RPMI8226 (cell line): ENCODE measurements at regions not wholly inside any gene's neighbourhood (a gene's known extent, or its start where the extent isn't known, plus 50 kb on each side); places are given as distances from the start of the nearest gene placed in this dataset.
A peak's percentile ranks its signal among the peaks of the same experiment; 100 is the strongest.
"Not testable (repeated sequence)": the region's sequence is repeated elsewhere in the genome, so short reads cannot be mapped to it uniquely, and the experiment has no call there.

ENCODE experiments used
- DNase-seq: peaks from one replicate; pipeline ENCODE4 v3.0.0-alpha.2; 2015

DNA sequence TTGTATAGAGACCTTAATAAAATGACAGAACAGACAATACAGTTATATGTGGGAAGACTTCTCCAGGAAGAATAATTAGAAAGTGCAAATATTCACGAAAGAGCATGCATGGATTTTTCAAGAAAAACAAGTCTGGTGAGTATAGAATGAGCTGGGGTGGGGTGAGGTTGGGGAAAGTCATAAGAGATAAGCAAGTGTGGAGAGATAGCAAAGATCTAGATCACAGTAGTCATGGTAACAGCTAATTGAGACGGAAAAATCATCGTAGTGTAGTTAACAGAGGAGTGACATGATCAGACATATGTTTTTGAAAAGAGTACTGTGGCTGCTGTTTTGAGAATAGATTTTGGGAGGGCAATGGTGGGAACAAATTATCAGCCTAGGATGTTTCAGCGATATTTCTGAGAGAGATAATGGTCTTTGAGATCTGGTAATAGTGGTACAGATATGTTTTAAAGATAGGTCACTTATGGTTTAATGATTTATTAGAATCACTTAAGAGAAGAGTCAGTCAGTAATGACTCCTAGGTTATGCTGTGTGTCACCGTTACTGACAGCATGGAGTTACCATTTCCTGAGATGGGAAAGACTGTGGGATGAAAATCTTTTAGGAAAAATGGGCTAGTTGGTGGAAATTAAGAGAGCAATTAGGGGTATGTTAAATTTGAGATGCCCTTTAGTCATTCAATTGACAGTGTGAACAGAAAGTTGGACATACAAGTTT is 248.5 kb upstream of the SLC8A1 start:
- DNase-seq, result no peak

DNA sequence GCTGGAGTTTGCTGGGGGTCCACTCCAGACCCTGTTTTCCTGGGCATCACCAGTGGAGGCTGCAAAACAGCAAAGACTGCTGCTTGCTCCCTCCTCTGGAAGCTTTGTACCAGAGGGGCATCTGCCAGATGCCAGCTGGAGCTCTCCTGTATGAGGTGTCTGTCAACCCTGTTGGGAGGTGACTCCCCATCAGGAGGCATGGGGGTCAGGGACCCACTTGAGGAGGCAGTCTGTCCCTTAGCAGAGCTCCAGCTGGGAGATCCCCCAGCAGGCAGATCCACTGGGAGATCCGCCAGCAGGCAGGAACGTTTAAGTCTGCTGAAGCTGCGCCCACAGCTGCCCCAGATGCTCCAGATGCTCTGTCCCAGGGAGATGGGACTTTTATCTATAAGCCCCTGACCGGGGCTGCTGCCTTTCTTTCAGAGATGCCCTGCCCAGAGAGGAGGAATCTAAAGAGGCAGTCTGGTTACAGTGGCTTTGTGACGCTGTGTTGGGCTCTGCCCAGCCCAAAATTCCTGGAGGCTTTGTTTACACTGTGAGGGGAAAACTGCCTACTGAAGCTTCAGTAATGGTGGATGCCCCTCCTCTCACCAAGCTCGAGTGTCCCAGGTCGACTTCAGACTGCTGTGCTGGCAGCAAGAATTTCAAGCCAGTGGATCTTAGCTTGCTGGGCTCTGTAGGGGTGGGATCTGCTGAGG is 260.5 kb upstream of the SLC8A1 start:
- not testable (repeated sequence) for DNase-seq

DNA sequence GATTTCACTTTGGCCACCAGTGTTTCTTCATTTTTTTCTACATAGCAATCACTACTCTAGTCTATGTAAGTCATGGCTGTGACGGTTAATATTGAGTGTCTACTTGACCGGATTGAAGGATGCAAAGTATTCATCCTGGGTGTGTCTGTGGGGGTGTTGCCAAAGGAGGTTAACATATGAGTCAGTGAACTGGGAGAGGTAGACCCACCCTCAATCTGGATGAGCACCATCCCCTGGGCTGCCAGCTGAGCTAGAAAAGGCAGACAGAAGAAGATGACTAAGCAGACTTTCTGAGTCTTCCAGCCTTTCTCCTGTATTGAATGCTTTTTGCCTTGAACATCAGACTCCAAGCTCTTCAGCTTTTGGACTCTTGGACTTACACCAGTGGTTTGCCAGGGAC is 265.0 kb upstream of the SLC8A1 start:
- no peak for DNase-seq

DNA sequence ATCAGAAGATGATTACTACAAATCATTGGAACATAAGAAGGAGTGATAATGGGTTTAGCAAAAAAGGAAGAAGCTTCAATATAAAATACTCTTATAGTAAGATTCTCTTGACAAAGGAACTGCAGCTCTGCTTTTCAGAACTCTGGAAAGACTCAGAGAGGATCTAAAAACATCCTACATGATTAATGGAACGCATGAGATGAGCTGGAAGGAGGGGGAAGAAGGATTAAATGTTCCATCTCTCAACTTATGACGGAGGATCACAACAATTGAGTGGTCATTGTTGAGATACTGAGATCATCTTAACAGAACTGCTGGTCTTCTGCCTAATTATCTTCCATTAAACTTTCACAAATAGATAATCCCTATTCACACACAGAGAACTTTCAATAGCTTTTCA is 267.5 kb upstream of the SLC8A1 start:
- no peak for DNase-seq

DNA sequence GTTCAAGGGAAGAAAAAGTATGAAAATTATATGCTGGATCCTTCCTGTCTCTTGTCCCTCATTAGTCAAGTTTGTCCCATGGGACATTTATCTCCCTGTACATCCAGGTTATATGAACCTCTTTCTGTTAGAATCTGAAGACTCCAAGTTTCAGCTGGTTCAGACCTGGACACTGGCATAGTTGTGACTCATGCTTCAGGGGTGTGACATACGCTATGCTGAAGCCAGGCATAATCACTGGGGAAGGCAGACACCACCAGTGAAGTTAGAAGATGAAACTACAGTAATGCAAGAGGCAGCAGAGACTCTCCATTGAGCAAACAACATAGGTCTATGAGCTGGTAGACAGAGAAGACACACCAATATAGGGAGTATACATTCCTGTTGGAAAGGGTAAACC is 269.7 kb upstream of the SLC8A1 start:
- DNase-seq, result no peak

DNA sequence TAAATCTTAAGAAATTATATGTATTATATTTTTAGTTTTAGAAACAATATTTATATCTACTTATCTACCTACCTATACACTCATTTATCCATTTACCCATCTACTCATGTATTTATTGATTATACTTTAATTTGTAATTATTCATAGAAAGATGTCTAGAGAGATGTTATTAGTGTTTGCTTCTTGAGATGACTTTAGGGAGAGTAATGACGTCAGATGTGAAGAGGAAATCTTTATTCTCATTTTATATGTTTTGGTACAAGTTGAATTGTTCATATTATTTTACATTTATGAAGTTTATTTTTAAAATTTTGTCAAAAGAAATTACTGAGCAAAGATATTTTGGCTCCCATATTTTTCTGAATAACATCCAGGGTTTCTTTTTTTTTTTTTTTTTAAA is 271.3 kb upstream of the SLC8A1 start:
- no peak for DNase-seq

DNA sequence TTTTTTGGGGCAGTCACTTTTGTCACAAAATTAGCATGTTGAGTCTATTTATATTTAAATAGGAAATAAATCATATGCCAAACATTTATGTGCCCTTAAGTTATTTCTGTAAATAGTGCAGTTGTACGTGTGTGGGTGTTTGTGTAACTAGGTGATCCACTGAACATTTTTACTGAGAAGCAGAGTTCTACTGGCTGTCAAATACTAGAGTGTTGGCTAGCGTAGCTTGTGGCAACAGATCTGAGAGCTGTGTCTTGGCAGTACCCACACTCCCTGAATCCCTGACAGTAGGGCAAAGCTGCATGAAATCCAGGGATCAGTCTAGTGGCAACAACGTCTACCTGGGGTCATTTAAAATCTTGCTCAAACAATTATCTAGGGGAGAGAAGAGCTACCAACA is 273.1 kb upstream of the SLC8A1 start:
- DNase-seq, result no peak

DNA sequence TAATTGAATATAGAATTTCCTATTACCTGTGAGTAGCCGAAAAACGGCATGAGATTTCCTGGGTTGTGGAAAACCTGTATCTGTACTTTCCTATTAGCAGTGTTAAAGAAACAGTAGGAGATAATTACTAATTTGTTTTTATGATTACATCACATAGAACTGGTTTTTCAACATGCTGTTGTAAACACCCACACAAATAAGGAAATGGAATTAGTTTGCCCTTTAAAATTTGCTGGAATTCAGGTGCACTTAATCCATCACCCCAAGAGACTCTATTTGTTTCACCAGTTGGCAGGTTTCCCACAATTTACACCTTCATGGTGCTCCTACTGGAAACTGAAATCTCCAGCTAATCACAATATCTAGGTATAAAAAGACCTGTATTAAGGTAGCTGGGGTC is 274.1 kb upstream of the SLC8A1 start:
- DNase-seq, result no peak

DNA sequence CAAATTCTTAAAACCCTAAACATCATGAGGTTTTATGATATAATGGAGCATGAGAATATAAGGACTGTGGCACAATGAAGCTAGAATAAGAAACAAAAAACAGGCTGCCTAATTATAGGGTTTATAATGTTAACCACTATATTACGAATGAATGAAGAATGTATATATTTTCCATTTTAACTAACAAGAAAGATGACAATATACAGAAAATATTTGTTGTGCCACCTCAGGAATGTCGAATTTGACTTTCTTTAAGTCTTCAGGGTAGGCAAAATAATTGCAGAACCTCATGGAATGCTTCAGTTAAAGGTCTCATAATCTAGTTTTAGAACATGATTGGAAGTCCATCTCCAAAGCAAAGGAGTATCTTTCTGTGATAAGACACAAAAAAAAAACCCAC is 282.9 kb upstream of the SLC8A1 start:
- no peak for DNase-seq

DNA sequence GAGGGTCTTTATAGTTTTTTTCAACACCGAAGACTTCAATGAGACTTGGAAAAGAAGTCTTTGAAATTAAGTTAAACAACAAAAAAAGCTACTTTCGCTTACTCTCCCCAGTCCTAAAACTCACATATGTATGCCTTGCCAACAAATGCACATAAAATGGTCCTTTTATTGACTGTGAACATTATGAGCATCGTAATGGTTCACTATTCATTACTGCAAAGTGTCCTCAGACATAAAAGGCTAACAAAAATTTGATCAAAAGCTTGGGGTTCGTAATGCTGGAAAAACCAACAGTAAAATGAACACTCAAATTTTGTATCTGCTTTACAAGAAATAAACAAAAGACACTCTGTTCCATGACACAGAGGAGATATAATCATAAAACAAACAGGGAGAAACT is 285.3 kb upstream of the SLC8A1 start:
- no peak for DNase-seq

DNA sequence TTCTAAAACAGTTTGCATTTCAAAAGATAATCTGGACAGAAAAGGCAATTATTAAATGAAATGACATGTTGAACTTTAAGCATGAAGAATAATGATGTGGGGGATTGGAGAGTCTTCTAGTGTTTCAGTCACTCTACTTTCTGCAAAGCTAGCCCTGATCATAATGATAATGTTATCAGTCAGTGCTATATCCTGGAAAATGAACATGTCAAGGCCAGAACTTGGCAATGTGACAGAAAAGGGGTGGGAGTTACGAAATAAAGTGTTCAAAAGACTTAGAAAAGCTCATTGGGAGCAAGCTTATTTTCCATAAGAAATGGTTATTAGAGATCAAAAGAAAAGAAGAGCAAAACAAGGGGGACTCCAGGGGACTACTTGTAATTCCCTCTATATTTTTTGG is 288.5 kb upstream of the SLC8A1 start:
- no peak for DNase-seq

DNA sequence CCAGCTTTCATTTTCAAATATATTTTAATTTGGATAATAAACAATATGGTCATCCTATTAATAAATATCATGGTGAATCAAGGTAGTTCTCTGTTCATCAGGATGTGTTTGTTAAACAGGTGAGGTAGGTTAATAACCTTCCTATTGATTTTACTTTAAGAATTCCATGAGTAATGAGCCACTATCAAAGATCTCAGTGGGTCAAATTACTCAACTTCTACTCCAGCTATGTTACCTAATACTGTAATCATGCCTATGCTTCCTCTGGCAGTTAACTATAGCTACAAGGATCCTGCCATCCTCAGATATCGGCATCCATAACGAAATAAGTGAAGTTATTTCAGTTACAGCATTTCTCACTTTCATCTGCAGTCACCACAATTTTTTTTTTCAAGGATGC is 289.6 kb upstream of the SLC8A1 start:
- no peak for DNase-seq

DNA sequence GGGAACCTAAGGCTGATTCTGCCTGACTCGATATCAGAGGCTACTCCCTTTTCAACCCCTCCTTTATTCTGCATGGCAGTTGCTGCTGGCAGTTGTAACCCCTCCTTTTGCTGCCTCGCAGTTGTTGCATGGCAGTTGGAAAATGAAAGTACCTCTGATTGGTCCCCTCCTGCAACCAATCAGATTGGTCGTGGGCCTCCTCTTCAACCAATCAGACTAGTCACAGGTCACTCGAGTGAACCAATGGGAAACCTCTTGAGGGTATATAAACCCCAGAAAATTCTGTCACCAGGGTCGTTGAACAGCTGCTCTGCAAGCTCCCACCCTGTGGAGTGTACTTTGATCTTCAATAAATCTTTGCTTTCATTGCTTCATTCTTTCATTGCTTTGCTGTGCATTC is 294.3 kb upstream of the SLC8A1 start:
- DNase-seq, result no peak

DNA sequence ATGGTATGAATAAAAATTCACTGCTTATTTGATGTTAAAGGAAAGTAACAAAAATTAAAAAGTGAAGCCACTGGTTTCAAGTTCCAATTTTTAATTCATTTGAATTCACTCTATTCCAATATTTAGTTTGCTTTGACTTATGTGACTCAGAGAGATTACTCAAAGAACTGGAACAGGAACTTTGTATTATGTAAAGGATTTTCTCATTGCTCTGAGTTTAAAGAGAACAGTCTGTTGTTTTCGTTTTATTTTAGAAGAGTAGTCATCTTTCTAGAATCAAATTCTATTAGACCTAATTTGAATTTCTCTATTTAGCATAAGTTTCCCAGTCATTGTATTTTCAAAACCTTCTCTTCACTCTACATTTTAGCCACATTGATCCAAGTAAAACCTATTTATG is 300.1 kb upstream of the SLC8A1 start:
- DNase-seq, result no peak

DNA sequence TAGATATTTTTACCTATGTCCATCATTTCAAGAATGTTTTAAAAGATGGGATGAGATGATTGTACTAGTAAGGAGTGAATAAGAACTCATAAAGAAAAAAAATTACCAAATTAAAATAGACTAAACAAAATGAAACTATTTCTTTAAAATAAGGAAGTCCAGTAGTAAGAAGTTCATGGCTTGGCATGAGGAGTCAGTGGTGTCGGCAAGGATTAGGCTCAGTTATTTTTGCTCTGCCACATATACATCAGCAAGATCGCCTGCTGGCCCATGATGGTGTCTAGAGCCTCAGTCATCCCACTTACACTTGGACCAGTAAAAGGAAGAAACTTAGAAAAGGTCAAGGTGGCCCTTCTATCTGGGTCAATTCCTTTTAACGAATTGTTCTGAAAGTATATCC is 300.9 kb upstream of the SLC8A1 start:
- no peak for DNase-seq

DNA sequence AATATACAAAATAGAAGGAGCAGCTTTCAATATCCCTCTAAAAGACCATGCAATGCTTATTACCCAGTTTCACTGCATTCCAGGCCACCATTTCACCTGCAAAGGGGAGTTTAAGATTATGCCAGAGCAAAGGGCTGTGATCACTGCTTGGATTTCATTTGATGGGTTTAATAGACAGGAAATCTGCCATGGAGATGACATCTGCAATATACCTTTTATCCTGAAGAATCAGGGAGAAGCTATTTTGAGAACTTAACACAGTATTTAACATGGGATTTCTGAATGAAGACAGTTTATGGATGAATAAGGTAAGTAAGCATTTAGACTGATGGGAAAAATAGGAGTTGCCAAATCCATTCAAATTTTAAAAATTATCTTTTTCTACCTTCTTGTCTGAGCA is 303.0 kb upstream of the SLC8A1 start:
- no peak for DNase-seq

DNA sequence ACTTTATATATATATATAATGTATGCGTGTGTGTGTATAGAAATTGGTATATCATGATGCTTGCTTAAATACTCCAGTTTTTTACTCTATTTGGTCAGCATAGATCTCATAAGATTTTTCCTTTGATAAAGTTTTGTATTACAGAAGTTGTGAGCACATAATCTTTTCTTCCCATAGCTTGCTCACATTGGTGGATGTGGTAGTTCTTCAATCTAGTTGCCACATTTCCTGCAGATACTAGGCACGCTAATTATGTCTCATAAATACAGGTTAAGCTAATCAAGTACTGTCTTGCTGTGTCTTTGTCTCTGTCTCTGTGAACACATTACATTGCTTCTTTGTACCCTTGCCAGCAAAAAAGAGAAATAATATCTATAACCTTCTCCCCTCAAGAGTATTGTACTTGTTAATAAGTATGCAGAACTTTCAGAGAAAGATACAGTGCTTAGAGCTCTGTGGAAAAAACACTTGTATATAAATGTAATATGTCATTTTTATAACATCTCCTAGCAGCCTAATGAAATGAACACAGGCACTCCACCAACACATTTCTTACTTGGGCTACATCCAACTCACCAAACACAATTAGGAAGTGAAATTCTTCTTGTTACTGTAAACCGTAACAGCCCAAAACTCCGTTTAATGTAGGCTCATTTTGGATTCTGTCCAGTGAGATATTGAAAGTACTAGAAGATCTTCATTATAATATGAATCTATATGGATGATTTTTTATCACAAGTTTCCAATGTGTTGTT is 306.7 kb upstream of the SLC8A1 start:
- DNase-seq, result peak; percentile 50

DNA sequence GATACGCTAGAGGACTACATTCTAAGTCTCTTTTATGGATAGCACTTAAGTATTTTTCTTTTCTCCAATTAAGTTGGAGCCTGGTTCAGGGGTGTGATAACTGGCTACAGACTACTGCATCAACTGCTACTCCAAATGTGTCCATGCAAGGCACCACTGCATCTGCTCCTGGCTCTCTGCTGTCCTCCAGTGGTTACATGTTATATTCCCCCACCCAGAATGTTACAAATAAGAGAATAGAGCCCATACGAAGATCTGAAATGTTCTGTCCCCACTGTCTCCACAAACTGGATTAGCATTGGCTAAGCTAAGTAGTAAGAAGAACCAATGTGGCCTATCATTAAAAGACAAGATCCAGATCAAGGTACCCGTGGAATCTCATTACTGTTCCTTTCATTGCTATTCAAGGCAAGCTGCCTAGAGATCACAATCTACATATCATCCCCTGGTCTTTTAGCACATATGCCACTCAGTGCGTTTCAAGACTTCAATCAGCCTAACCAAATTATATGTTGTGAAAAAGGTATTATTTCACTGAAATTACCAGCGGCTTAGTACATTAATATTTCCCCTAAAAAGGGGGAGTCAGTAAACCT is 308.3 kb upstream of the SLC8A1 start:
- DNase-seq, result peak; percentile 34

DNA sequence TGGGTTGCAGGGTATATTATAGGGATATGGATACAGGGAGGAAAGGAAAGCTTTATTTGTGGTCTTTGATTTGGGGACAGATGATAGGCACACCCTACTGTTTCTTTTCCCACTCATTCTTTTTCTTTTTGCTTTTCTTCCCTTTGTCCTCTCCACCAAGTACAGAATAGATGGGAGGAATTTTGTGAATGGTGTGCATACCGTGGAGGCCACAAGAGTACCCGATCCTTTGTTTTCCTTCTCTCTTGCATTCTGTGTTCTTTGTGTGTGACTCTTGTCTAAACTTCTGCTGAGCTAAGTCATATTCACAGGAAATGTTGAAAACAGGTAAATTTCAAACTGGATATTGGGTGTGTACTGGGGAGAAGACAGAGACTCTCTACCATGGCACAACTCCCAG is 321.4 kb upstream of the SLC8A1 start:
- DNase-seq, result no peak

DNA sequence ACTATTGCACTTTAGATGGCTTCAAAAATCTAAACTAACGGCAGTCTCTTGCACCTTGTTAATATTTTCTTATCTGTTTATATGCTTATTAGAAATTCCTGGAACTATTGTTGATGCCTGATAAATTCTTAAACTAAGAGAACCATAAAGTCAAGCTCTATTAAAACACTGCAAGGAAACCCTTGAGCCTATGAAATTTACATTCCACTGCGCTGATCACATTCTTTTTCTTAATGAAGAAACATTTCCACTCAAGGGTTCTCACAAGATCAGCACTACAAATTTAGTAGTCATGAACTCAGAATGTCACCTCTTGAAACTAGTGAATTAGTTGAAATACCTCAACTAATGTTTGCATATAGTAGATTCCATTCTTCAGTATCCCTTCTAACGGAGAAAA is 331.8 kb upstream of the SLC8A1 start:
- no peak for DNase-seq

DNA sequence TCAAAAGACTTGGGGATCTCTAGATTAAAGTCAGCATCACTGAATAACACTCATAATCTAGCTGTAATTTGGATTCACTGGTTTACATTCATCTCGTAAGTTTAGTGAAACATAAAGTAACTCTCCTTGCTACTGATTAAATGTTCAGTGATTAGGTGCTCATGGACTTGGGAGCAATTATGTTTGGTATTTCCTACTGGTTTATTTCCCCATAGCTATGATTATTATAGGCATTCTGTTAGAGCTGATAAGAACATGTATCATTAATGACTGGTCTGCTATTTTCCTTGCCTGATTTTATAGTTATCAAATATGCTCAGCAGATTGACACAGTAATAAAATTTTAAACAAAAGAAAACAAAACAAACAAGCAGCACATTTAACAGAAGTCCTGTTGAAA is 334.7 kb upstream of the SLC8A1 start:
- no peak for DNase-seq

DNA sequence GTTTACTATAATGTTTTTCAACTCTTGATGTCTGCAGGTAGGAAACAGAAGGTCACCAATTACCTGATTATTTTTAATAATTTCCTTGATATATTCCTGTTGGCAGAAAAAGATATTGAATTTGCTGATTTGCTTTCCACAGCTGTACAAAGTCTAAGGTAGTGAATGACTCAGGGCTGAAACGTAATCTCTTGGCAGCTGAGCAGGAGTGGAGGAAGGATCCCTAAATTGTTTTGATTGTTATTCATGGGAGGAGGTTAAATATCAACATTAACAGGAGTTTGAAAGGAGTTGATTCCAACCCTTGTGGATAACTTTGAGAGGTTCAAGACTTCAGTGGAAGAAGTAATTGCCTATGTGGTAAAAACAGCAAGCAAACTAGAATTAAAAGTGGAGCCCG is 345.2 kb upstream of the SLC8A1 start:
- DNase-seq, result no peak

DNA sequence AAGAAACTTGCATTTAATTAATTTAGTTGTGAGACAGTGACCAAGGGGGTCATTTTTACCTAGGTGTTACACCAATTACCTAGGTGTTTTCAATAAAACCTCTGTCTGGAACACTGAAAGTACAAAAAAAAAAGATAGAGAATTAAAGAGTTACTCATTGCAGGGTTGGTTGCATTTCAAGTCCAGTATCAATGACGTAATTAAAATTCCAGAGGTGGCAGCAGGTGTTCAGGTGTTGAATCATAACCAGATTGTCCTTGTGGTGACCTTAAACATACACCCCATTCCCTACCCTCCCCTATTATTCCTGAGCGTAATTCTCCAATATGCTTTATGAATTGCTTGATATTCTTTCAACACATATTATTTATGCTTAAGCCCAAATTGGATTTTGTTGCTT is 352.0 kb upstream of the SLC8A1 start:
- no peak for DNase-seq

DNA sequence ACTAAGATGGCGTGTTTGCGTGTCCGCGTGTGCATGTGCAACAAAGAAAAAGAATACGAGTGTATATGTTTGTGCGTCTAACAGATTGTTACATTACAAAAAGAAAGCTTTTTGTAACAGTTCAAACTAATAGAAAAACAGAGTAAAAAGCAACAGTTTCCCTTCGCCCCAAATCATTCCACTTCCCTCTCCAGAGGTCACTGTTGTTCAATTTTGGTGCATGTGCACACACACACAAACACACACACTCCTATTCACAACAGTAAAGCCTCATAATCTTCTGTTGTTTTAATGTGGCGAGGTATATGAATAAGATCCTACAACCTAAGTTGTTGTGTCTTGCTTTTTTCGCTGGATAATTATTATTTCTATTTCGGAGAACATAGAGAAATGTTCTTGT is 357.3 kb upstream of the SLC8A1 start:
- DNase-seq, result no peak
